ENCODE measurements at regions not wholly inside any gene's neighbourhood (a gene's known extent, or its start where the extent isn't known, plus 50 kb on each side); places are given as distances from the start of the nearest gene placed in this dataset.

DNA sequence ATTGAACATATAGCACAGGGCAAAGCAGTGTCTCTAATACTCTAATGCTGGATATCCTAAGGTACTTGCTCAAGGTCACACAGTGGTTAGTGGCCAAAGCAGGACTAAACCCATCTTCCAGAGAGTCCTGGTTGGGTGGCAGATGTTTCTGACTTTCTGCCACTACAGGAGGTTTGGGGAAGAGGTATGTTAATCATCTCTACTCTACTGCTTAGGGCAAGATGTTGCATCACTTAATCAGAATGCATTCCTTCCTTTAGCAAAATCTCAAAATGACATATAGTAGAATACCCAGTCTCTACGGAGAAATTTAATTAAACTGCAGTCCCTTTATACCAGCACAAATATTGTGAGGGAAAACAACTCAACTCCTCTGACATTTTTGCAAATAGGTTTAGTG is 190.7 kb upstream of the FAM241A start:
- TF ChIP-seq SUZ12 (IDR thresholded peaks at IDR 0.05; ENCODE audit: extremely low read depth, insufficient read depth, insufficient read length) = no peak
- TF ChIP-seq ZNF274 (IDR thresholded peaks at IDR 0.05; ENCODE audit: low read depth, low read length) = no peak

All from NT2/D1 (cell line).